ENCODE measurements at regions not wholly inside any gene's neighbourhood (a gene's known extent, or its start where the extent isn't known, plus 50 kb on each side); places are given as distances from the start of the nearest gene placed in this dataset.

GRCh38 chr3:176193032-176193730, 1004.1 kb downstream of the TBL1XR1 start:
- DNase-seq (ENCODE audit: low spot score), result no peak
- Histone ChIP-seq H3K4me1 (ENCODE audit: insufficient read depth) (no peaks in the 10 kb centered on the region), H3K9me3 (ENCODE audit: low read depth) (no peaks in the 10 kb centered on the region)

GRCh38 chr3:176190755-176191154, 1006.5 kb downstream of the TBL1XR1 start:
- H3K4me3 ChIP-seq, result no peak overlapping the region
- H3K9me3 ChIP-seq (ENCODE audit: low read depth), result no peaks in the 10 kb centered on the region
- no peaks in the 10 kb centered on the region for H4K20me1 ChIP-seq (ENCODE audit: insufficient read depth, poor library complexity, severe bottlenecking)
- TF ChIP-seq EZH2 (IDR thresholded peaks at IDR 0.05; ENCODE audit: borderline replicate concordance) (no peak), EZH2phosphoT487 (IDR thresholded peaks at IDR 0.05; ENCODE audit: low read depth, severe bottlenecking, unreplicated experiment) (no peak)
- TF ChIP-seq, protein P1, sequence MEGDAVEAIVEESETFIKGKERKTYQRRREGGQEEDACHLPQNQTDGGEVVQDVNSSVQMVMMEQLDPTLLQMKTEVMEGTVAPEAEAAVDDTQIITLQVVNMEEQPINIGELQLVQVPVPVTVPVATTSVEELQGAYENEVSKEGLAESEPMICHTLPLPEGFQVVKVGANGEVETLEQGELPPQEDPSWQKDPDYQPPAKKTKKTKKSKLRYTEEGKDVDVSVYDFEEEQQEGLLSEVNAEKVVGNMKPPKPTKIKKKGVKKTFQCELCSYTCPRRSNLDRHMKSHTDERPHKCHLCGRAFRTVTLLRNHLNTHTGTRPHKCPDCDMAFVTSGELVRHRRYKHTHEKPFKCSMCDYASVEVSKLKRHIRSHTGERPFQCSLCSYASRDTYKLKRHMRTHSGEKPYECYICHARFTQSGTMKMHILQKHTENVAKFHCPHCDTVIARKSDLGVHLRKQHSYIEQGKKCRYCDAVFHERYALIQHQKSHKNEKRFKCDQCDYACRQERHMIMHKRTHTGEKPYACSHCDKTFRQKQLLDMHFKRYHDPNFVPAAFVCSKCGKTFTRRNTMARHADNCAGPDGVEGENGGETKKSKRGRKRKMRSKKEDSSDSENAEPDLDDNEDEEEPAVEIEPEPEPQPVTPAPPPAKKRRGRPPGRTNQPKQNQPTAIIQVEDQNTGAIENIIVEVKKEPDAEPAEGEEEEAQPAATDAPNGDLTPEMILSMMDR (IDR thresholded peaks at IDR 0.05; ENCODE audit: poor library complexity), result no peak
- no peak overlapping the region for H3K4me2 ChIP-seq
- no peaks in the 10 kb centered on the region for H3K27me3 ChIP-seq
- no peak for DNase-seq (ENCODE audit: low spot score)
- no peaks in the 10 kb centered on the region for H3K79me2 ChIP-seq
- no peak overlapping the region for H3K27ac ChIP-seq
- no peaks in the 10 kb centered on the region for H3K36me3 ChIP-seq (replicated peaks; ENCODE audit: insufficient read depth, low read depth)
- H3K9me2 ChIP-seq (replicated peaks; ENCODE audit: insufficient read depth), result no peaks in the 10 kb centered on the region
- H3K4me1 ChIP-seq (ENCODE audit: insufficient read depth), result no peaks in the 10 kb centered on the region
- no peak overlapping the region for H2AFZ ChIP-seq

More at GRCh38 chr3:176193032-176193730, 1004.1 kb downstream of the TBL1XR1 start:
- no peak for TF ChIP-seq EZH2 (IDR thresholded peaks at IDR 0.05; ENCODE audit: borderline replicate concordance)
- no peak for TF ChIP-seq EZH2phosphoT487 (IDR thresholded peaks at IDR 0.05; ENCODE audit: low read depth, severe bottlenecking, unreplicated experiment)
- TF ChIP-seq, protein P1 (IDR thresholded peaks at IDR 0.05; ENCODE audit: poor library complexity), result no peak
- Histone ChIP-seq H3K27me3 (no peaks in the 10 kb centered on the region), H2AFZ (no peak overlapping the region), H3K4me3 (no peak overlapping the region), H3K36me3 (replicated peaks; ENCODE audit: insufficient read depth, low read depth) (no peaks in the 10 kb centered on the region), H4K20me1 (ENCODE audit: insufficient read depth, poor library complexity, severe bottlenecking) (no peaks in the 10 kb centered on the region), H3K4me2 (no peak overlapping the region), H3K79me2 (no peaks in the 10 kb centered on the region), H3K9me2 (replicated peaks; ENCODE audit: insufficient read depth) (no peaks in the 10 kb centered on the region), H3K27ac (no peak overlapping the region)

DNA sequence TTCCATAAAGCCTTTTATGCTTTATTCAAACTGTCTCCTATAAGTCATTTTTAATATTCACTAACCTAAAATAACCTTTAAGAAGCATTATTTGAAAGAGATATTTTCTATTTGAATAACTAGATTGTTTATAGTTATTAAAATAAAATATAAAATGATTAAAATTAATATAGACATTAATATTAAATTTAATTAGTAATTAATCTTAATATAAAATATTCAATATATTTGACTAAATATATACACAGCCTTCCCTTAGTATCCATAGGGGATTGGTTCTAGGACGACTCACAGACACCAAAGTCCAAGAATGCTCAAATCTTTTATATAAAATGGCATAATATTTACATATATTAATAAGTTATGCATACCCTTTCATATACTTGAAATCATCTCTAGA, 1014.1 kb downstream of the TBL1XR1 start:
- WGBS (ENCODE audit: low lambda C conversion rate, missing lambda C conversion rate), result 76% methylated on average over 1 of the region's 1 CpG
- Histone ChIP-seq H3K4me1 (ENCODE audit: insufficient read depth) (no peaks in the 10 kb centered on the region), H3K9me3 (ENCODE audit: low read depth) (no peaks in the 10 kb centered on the region), H3K4me3 (no peak overlapping the region), H4K20me1 (ENCODE audit: insufficient read depth, poor library complexity, severe bottlenecking) (no peaks in the 10 kb centered on the region), H3K27me3 (no peaks in the 10 kb centered on the region), H3K27ac (no peak overlapping the region), H2AFZ (no peak overlapping the region), H3K79me2 (no peaks in the 10 kb centered on the region), H3K36me3 (replicated peaks; ENCODE audit: insufficient read depth, low read depth) (no peaks in the 10 kb centered on the region), H3K9me2 (replicated peaks; ENCODE audit: insufficient read depth) (no peaks in the 10 kb centered on the region), H3K4me2 (no peak overlapping the region)
- no peak for DNase-seq (ENCODE audit: low spot score)
- no peak for TF ChIP-seq EZH2phosphoT487 (IDR thresholded peaks at IDR 0.05; ENCODE audit: low read depth, severe bottlenecking, unreplicated experiment)

DNA sequence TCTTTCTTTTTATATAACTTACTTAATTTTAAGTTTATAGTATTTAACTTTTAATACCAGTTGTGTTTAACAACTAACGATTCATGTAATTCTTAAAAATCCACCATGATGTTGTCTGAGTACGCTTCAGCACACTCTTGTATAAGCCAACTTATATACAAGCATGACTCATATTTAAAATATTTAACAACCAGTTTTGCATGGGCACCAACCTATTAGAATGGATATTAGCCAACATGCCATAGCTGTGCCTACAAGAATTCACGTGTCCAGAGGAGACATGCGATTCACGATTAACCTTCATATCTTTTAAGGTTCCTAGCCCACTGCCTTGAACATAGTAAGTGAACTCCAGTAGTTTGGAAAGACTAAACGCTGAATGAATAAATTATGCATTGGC, 1023.2 kb downstream of the TBL1XR1 start:
- no peak overlapping the region for H3K4me2 ChIP-seq
- H4K20me1 ChIP-seq (ENCODE audit: insufficient read depth, poor library complexity, severe bottlenecking), result no peaks in the 10 kb centered on the region
- H3K9me3 ChIP-seq (ENCODE audit: low read depth), result no peaks in the 10 kb centered on the region
- no peaks in the 10 kb centered on the region for H3K79me2 ChIP-seq
- H2AFZ ChIP-seq, result no peak overlapping the region
- TF ChIP-seq, protein P1 (IDR thresholded peaks at IDR 0.05; ENCODE audit: poor library complexity), result no peak
- TF ChIP-seq EZH2phosphoT487 (IDR thresholded peaks at IDR 0.05; ENCODE audit: low read depth, severe bottlenecking, unreplicated experiment), result no peak
- no peak for TF ChIP-seq EZH2 (IDR thresholded peaks at IDR 0.05; ENCODE audit: borderline replicate concordance)
- peaks cover 5% of the 10 kb centered on the region for H3K4me1 ChIP-seq (ENCODE audit: insufficient read depth)
- WGBS (ENCODE audit: low lambda C conversion rate, missing lambda C conversion rate), result 96% methylated on average over 6 of the region's 6 CpGs
- no peak overlapping the region for H3K4me3 ChIP-seq
- no peaks in the 10 kb centered on the region for H3K9me2 ChIP-seq (replicated peaks; ENCODE audit: insufficient read depth)
- H3K27ac ChIP-seq, result no peak overlapping the region
- no peaks in the 10 kb centered on the region for H3K36me3 ChIP-seq (replicated peaks; ENCODE audit: insufficient read depth, low read depth)
- DNase-seq (ENCODE audit: low spot score), result no peak
- H3K27me3 ChIP-seq, result no peaks in the 10 kb centered on the region

Measured in hepatocyte (in vitro differentiated cells).